H1 (cell line): ENCODE measurements at regions not wholly inside any gene's neighbourhood (a gene's known extent, or its start where the extent isn't known, plus 50 kb on each side); places are given as distances from the start of the nearest gene placed in this dataset.

Experiments used
- BRCA1 ChIP-seq: IDR thresholded peaks from 2 replicates; pipeline ENCODE4 v1.6.1; 2012; ENCODE audit warnings: low read depth, low read length, improper control_type of control experiment
- CBX8 ChIP-seq: fragments of 300-800, 300-1000 bp; sonication (generic); IDR thresholded peaks from 2 replicates; pipeline ENCODE4 v1.7.1; 2016; ENCODE audit warnings: low read depth, low read length, borderline replicate concordance
- CHD7 ChIP-seq: fragments of 300-600 bp; sonication (generic); IDR thresholded peaks from 2 replicates; pipeline ENCODE4 v1.7.1; 2012; ENCODE audit warnings: low read length, moderate library complexity, mild to moderate bottlenecking, inconsistent platforms; ENCODE audit not compliant: insufficient replicate concordance
- CTCF ChIP-seq, 3 experiments: IDR thresholded peaks; 1 replicate in 2 of 3; 2 replicates in 1 of 3; pipeline versions ENCODE4 v1.5.1 to v1.6.1; 2011; ENCODE audit warnings: low read length in 3 of 3, mild to moderate bottlenecking in 3 of 3, inconsistent platforms in 2 of 3, low read depth in 1 of 3, moderate library complexity in 1 of 3; ENCODE audit not compliant: insufficient read depth in 1 of 3; ENCODE audit errors: control extremely low read depth in 1 of 3
- EZH2 ChIP-seq: fragments of 200-600 bp; sonication (generic); IDR thresholded peaks from 2 replicates; pipeline ENCODE4 v1.7.1; 2012; ENCODE audit warnings: low read depth, mild to moderate bottlenecking, moderate library complexity, low read length, inconsistent platforms; ENCODE audit not compliant: severe bottlenecking
- GABPA ChIP-seq: IDR thresholded peaks from 2 replicates; pipeline ENCODE4 v1.6.1; 2011; ENCODE audit warnings: mild to moderate bottlenecking, low read length, moderate library complexity, borderline replicate concordance; ENCODE audit not compliant: insufficient read depth
- HDAC2 ChIP-seq, 2 experiments: fragments of 300-600 bp in 1 of 2; sonication (generic) in 1 of 2; IDR thresholded peaks; 2 replicates each; pipeline ENCODE4 v1.6.1; 2011 to 2012; ENCODE audit warnings: low read depth in 2 of 2, low read length in 2 of 2, mild to moderate bottlenecking in 2 of 2, moderate library complexity in 2 of 2, borderline replicate concordance in 1 of 2, inconsistent platforms in 1 of 2
- POLR2AphosphoS5 ChIP-seq: IDR thresholded peaks from 2 replicates; pipeline ENCODE4 v1.6.1; 2011; ENCODE audit warnings: low read depth, low read length
- RFX5 ChIP-seq: IDR thresholded peaks from 2 replicates; pipeline ENCODE4 v1.6.1; 2011; ENCODE audit warnings: low read depth, low read length, improper control_type of control experiment, borderline replicate concordance
- USF2 ChIP-seq: IDR thresholded peaks from 2 replicates; pipeline ENCODE4 v1.6.1; 2011; ENCODE audit warnings: low read length, improper control_type of control experiment

- no peak for TF ChIP-seq CTCF (IDR thresholded peaks at IDR 0.05; ENCODE audit: control extremely low read depth in 1 of 3, insufficient read depth in 1 of 3, low read depth in 1 of 3, low read length in 3 of 3)
- no peak for TF ChIP-seq RFX5
- TF ChIP-seq GABPA = no peak
- no peak for TF ChIP-seq CHD7
- TF ChIP-seq USF2 = no peak
- TF ChIP-seq BRCA1 = no peak
- no peak for TF ChIP-seq EZH2
- no peak for TF ChIP-seq HDAC2 (IDR thresholded peaks at IDR 0.05; ENCODE audit: borderline replicate concordance in 1 of 2, low read depth in 2 of 2, low read length in 2 of 2)
- no peak for TF ChIP-seq CBX8
- no peak for TF ChIP-seq POLR2AphosphoS5
These were observed 119.7 kb upstream of the PCSK2 start for GRCh38 chr20:17107127-17107526.
